Lower leg skin (tissue), 3 donors: ENCODE measurements at regions not wholly inside any gene's neighbourhood (a gene's known extent, or its start where the extent isn't known, plus 50 kb on each side); places are given as distances from the start of the nearest gene placed in this dataset.

Source experiments
- CTCF ChIP-seq, 3 donors: fragments of 450-650 bp; IDR thresholded peaks; one replicate each; pipeline ENCODE4 v1.5.1; 2016; ENCODE audit warnings: antibody characterized with exemption in 3 of 3, mild to moderate bottlenecking in 3 of 3, moderate library complexity in 2 of 3
- POLR2A ChIP-seq, 2 donors: fragments of 450-650 bp; IDR thresholded peaks; one replicate each; pipeline ENCODE4 v1.6.1; 2016 to 2017; ENCODE audit warnings: antibody characterized with exemption in 2 of 2, mild to moderate bottlenecking in 1 of 2, moderate library complexity in 1 of 2

GRCh38 chr15:62520887-62521286 lies 355.8 kb upstream of the C2CD4B start:
- no peak for TF ChIP-seq CTCF (IDR thresholded peaks at IDR 0.05)
- TF ChIP-seq POLR2A (IDR thresholded peaks at IDR 0.05): no peak
